GM23338 (cell line): ENCODE measurements at regions not wholly inside any gene's neighbourhood (a gene's known extent, or its start where the extent isn't known, plus 50 kb on each side); places are given as distances from the start of the nearest gene placed in this dataset.

ENCODE experiments used
- ATAC-seq: fragments of 200-7000 bp; cut with Tn5 transposase; 3 replicates; pipeline ENCODE4 v1.9.1; 2020
- DNase-seq: peaks from one replicate; pipeline ENCODE4 v3.0.0-alpha.2; 2015; ENCODE audit warnings: low spot score
- H2AFZ ChIP-seq: fragments of 200-600 bp; sonication (generic); 2 replicates; pipeline ENCODE4 v1.8.0; 2016; ENCODE audit warnings: antibody characterized with exemption, mild to moderate bottlenecking, moderate library complexity
- H3F3A ChIP-seq: fragments of 200-600 bp; sonication (generic); replicated peaks from 2 replicates; pipeline ENCODE4 v1.8.0; 2017; ENCODE audit warnings: antibody characterized with exemption, mixed run types, low read depth
- H3K27ac ChIP-seq: fragments of 200-600 bp; sonication (generic); 2 replicates; pipeline ENCODE4 v1.6.1; 2016; ENCODE audit warnings: low read depth
- H3K27me3 ChIP-seq: fragments of 200-600 bp; sonication (generic); 2 replicates; pipeline ENCODE4 v1.8.0; 2016; ENCODE audit warnings: mild to moderate bottlenecking, mixed run types, moderate library complexity; ENCODE audit not compliant: insufficient read depth
- H3K36me3 ChIP-seq: fragments of 200-600 bp; sonication (generic); 2 replicates; pipeline ENCODE4 v1.8.0; 2016; ENCODE audit warnings: mild to moderate bottlenecking; ENCODE audit not compliant: insufficient read depth
- H3K4me1 ChIP-seq: fragments of 200-600 bp; sonication (generic); 2 replicates; pipeline ENCODE4 v1.8.0; 2016; ENCODE audit warnings: mild to moderate bottlenecking, moderate library complexity; ENCODE audit not compliant: insufficient read depth
- H3K4me2 ChIP-seq: fragments of 200-600 bp; sonication (generic); 2 replicates; pipeline ENCODE4 v1.7.1; 2017; ENCODE audit warnings: mixed run types
- H3K4me3 ChIP-seq: fragments of 200-600 bp; sonication (generic); 2 replicates; pipeline ENCODE4 v1.6.1; 2016; ENCODE audit warnings: mixed run types
- H3K79me2 ChIP-seq: fragments of 200-600 bp; sonication (generic); replicated peaks from 2 replicates; pipeline ENCODE4 v1.8.0; 2017; ENCODE audit warnings: mild to moderate bottlenecking; ENCODE audit not compliant: insufficient read depth
- H3K9me2 ChIP-seq: fragments of 200-600 bp; sonication (generic); 2 replicates; pipeline ENCODE4 v1.8.0; 2017; ENCODE audit not compliant: insufficient read depth
- H4K20me1 ChIP-seq: fragments of 200-600 bp; sonication (generic); replicated peaks from 2 replicates; pipeline ENCODE4 v1.8.0; 2017; ENCODE audit warnings: mild to moderate bottlenecking; ENCODE audit not compliant: insufficient read depth
- H3K27ac Mint-ChIP-seq: 2 replicates; pipeline ENCODE4 v1.8.0; 2020; ENCODE audit warnings: inconsistent platforms, mild to moderate bottlenecking, moderate library complexity, mixed read lengths
- H3K27me3 Mint-ChIP-seq: 3 replicates; pipeline ENCODE4 v1.8.0; 2022; ENCODE audit warnings: low read depth, mild to moderate bottlenecking, moderate library complexity, mixed read lengths, inconsistent platforms; ENCODE audit not compliant: insufficient read depth, poor library complexity
- H3K36me3 Mint-ChIP-seq: 3 replicates; pipeline ENCODE4 v1.8.0; 2021; ENCODE audit warnings: low read depth, mild to moderate bottlenecking, inconsistent platforms, moderate library complexity, mixed read lengths
- H3K4me1 Mint-ChIP-seq: 3 replicates; pipeline ENCODE4 v1.8.0; 2020; ENCODE audit warnings: mild to moderate bottlenecking, inconsistent platforms, mixed read lengths
- H3K4me3 Mint-ChIP-seq: 3 replicates; pipeline ENCODE4 v1.8.0; 2021; ENCODE audit warnings: moderate library complexity, mild to moderate bottlenecking, inconsistent platforms, mixed read lengths
- H3K9me3 Mint-ChIP-seq: 3 replicates; pipeline ENCODE4 v1.8.0; 2020; ENCODE audit warnings: moderate library complexity, mild to moderate bottlenecking, inconsistent platforms, mixed read lengths
- CREB1 ChIP-seq: fragments of 250-450 bp; sonication (Bioruptor Pico); IDR thresholded peaks from 2 replicates; pipeline ENCODE4 v1.5.0; 2020; ENCODE audit warnings: low read depth, mild to moderate bottlenecking, moderate library complexity
- ETS1 ChIP-seq: IDR thresholded peaks from 2 replicates; pipeline ENCODE4 v1.6.1; 2016; ENCODE audit warnings: antibody characterized with exemption
- EZH2 ChIP-seq: fragments of 200-600 bp; sonication (generic); IDR thresholded peaks from one replicate; pipeline ENCODE4 v1.8.0; 2017; ENCODE audit warnings: antibody characterized with exemption, mild to moderate bottlenecking, low read depth; ENCODE audit not compliant: unreplicated experiment
- EZH2phosphoT487 ChIP-seq: fragments of 200-600 bp; sonication (generic); IDR thresholded peaks from one replicate; pipeline ENCODE4 v1.8.1; 2018; ENCODE audit warnings: antibody characterized with exemption; ENCODE audit not compliant: unreplicated experiment
- JUNB ChIP-seq: IDR thresholded peaks from one replicate; pipeline ENCODE4 v1.6.1; 2016; ENCODE audit warnings: antibody characterized with exemption; ENCODE audit not compliant: unreplicated experiment
- NANOG ChIP-seq: IDR thresholded peaks from 2 replicates; pipeline ENCODE4 v1.6.1; 2016; ENCODE audit warnings: antibody characterized with exemption, borderline replicate concordance
- POLR2AphosphoS5 ChIP-seq: IDR thresholded peaks from 2 replicates; pipeline ENCODE4 v1.6.1; 2016; ENCODE audit warnings: antibody characterized with exemption, low read depth
- STAT1 ChIP-seq: IDR thresholded peaks from one replicate; pipeline ENCODE4 v1.6.1; 2016; ENCODE audit warnings: antibody characterized with exemption; ENCODE audit not compliant: unreplicated experiment
- ZNF114 ChIP-seq: fragments of 250-450 bp; sonication (Bioruptor Pico); IDR thresholded peaks from 2 replicates; pipeline ENCODE4 v1.5.0; 2020; ENCODE audit warnings: mild to moderate bottlenecking, moderate library complexity
- ZNF331 ChIP-seq: fragments of 250-450 bp; sonication (Bioruptor Pico); IDR thresholded peaks from 2 replicates; pipeline ENCODE4 v1.5.0; 2020; ENCODE audit warnings: low read depth, mild to moderate bottlenecking, moderate library complexity
- TF ChIP-seq, protein P1 (sequence below): IDR thresholded peaks from one replicate; pipeline ENCODE4 v1.6.1; 2018; ENCODE audit warnings: antibody characterized with exemption; ENCODE audit not compliant: unreplicated experiment
- TF ChIP-seq, protein P2 (sequence below): fragments of 250-450 bp; sonication (Bioruptor Pico); IDR thresholded peaks from 2 replicates; pipeline ENCODE4 v1.5.0; 2020; ENCODE audit warnings: mild to moderate bottlenecking, moderate library complexity
- TF ChIP-seq, protein P3 (sequence below), 2 experiments: fragments of 200-600 bp in 1 of 2; sonication (generic) in 1 of 2; conservative IDR thresholded peaks; 2 replicates each; pipeline versions ENCODE4 v1.5.1 to v1.6.1; 2016 to 2017; ENCODE audit warnings: antibody characterized with exemption in 2 of 2, low read depth in 2 of 2, mild to moderate bottlenecking in 2 of 2, moderate library complexity in 1 of 2

DNA sequence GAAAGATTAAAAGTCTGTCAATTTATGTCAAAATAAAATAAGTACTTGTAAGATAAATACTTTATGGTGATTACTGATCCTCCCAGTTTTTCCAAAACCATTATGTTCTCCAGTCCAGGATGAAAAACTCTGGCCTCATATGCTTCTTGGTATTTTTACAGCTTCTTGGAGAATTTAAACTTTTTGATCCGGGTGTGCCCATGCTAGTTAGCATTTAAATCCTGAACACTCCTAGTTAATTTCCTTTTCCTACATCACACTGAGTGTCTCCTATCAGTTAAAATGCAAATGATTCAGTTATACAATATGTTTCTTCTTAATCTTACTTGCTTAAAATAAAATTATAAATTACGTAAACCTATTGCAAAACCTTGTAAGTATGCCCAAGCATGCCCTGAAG, 499.9 kb upstream of the SLITRK6 start:
- no peak overlapping the region for H3K4me2 ChIP-seq
- H3K36me3 ChIP-seq = no peaks in the 10 kb centered on the region
- Mint-ChIP-seq H3K36me3 (no peaks in the 10 kb centered on the region), H3K4me3 (no peak overlapping the region), H3K27ac (no peak overlapping the region), H3K27me3 (no peaks in the 10 kb centered on the region), H3K9me3 (no peaks in the 10 kb centered on the region), H3K4me1 (no peaks in the 10 kb centered on the region)
- no peaks in the 10 kb centered on the region for H3F3A ChIP-seq
- H4K20me1 ChIP-seq = no peaks in the 10 kb centered on the region
- H3K27me3 ChIP-seq = no peaks in the 10 kb centered on the region
- ATAC-seq = no peak
- no peak for TF ChIP-seq STAT1
- no peak for TF ChIP-seq CREB1 (CRISPR knock-in tag)
- no peak for TF ChIP-seq ZNF331 (CRISPR knock-in tag)
- no peak for TF ChIP-seq JUNB
- no peak for TF ChIP-seq ETS1
- TF ChIP-seq, protein P1, sequence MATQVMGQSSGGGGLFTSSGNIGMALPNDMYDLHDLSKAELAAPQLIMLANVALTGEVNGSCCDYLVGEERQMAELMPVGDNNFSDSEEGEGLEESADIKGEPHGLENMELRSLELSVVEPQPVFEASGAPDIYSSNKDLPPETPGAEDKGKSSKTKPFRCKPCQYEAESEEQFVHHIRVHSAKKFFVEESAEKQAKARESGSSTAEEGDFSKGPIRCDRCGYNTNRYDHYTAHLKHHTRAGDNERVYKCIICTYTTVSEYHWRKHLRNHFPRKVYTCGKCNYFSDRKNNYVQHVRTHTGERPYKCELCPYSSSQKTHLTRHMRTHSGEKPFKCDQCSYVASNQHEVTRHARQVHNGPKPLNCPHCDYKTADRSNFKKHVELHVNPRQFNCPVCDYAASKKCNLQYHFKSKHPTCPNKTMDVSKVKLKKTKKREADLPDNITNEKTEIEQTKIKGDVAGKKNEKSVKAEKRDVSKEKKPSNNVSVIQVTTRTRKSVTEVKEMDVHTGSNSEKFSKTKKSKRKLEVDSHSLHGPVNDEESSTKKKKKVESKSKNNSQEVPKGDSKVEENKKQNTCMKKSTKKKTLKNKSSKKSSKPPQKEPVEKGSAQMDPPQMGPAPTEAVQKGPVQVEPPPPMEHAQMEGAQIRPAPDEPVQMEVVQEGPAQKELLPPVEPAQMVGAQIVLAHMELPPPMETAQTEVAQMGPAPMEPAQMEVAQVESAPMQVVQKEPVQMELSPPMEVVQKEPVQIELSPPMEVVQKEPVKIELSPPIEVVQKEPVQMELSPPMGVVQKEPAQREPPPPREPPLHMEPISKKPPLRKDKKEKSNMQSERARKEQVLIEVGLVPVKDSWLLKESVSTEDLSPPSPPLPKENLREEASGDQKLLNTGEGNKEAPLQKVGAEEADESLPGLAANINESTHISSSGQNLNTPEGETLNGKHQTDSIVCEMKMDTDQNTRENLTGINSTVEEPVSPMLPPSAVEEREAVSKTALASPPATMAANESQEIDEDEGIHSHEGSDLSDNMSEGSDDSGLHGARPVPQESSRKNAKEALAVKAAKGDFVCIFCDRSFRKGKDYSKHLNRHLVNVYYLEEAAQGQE = no peak
- TF ChIP-seq EZH2 = no peak
- TF ChIP-seq, protein P2, sequence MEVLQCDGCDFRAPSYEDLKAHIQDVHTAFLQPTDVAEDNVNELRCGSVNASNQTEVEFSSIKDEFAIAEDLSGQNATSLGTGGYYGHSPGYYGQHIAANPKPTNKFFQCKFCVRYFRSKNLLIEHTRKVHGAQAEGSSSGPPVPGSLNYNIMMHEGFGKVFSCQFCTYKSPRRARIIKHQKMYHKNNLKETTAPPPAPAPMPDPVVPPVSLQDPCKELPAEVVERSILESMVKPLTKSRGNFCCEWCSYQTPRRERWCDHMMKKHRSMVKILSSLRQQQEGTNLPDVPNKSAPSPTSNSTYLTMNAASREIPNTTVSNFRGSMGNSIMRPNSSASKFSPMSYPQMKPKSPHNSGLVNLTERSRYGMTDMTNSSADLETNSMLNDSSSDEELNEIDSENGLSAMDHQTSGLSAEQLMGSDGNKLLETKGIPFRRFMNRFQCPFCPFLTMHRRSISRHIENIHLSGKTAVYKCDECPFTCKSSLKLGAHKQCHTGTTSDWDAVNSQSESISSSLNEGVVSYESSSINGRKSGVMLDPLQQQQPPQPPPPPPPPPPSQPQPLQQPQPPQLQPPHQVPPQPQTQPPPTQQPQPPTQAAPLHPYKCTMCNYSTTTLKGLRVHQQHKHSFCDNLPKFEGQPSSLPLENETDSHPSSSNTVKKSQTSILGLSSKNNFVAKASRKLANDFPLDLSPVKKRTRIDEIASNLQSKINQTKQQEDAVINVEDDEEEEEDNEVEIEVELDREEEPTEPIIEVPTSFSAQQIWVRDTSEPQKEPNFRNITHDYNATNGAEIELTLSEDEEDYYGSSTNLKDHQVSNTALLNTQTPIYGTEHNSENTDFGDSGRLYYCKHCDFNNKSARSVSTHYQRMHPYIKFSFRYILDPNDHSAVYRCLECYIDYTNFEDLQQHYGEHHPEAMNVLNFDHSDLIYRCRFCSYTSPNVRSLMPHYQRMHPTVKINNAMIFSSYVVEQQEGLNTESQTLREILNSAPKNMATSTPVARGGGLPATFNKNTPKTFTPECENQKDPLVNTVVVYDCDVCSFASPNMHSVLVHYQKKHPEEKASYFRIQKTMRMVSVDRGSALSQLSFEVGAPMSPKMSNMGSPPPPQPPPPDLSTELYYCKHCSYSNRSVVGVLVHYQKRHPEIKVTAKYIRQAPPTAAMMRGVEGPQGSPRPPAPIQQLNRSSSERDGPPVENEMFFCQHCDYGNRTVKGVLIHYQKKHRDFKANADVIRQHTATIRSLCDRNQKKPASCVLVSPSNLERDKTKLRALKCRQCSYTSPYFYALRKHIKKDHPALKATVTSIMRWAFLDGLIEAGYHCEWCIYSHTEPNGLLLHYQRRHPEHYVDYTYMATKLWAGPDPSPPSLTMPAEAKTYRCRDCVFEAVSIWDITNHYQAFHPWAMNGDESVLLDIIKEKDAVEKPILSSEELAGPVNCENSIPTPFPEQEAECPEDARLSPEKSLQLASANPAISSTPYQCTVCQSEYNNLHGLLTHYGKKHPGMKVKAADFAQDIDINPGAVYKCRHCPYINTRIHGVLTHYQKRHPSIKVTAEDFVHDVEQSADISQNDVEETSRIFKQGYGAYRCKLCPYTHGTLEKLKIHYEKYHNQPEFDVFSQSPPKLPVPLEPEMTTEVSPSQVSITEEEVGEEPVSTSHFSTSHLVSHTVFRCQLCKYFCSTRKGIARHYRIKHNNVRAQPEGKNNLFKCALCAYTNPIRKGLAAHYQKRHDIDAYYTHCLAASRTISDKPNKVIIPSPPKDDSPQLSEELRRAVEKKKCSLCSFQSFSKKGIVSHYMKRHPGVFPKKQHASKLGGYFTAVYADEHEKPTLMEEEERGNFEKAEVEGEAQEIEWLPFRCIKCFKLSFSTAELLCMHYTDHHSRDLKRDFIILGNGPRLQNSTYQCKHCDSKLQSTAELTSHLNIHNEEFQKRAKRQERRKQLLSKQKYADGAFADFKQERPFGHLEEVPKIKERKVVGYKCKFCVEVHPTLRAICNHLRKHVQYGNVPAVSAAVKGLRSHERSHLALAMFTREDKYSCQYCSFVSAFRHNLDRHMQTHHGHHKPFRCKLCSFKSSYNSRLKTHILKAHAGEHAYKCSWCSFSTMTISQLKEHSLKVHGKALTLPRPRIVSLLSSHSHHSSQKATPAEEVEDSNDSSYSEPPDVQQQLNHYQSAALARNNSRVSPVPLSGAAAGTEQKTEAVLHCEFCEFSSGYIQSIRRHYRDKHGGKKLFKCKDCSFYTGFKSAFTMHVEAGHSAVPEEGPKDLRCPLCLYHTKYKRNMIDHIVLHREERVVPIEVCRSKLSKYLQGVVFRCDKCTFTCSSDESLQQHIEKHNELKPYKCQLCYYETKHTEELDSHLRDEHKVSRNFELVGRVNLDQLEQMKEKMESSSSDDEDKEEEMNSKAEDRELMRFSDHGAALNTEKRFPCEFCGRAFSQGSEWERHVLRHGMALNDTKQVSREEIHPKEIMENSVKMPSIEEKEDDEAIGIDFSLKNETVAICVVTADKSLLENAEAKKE (CRISPR knock-in tag) = no peak
- TF ChIP-seq, protein P3, sequence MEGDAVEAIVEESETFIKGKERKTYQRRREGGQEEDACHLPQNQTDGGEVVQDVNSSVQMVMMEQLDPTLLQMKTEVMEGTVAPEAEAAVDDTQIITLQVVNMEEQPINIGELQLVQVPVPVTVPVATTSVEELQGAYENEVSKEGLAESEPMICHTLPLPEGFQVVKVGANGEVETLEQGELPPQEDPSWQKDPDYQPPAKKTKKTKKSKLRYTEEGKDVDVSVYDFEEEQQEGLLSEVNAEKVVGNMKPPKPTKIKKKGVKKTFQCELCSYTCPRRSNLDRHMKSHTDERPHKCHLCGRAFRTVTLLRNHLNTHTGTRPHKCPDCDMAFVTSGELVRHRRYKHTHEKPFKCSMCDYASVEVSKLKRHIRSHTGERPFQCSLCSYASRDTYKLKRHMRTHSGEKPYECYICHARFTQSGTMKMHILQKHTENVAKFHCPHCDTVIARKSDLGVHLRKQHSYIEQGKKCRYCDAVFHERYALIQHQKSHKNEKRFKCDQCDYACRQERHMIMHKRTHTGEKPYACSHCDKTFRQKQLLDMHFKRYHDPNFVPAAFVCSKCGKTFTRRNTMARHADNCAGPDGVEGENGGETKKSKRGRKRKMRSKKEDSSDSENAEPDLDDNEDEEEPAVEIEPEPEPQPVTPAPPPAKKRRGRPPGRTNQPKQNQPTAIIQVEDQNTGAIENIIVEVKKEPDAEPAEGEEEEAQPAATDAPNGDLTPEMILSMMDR (conservative IDR thresholded peaks at IDR 0.05; ENCODE audit: low read depth in 2 of 2) = no peak
- no peak for TF ChIP-seq NANOG
- no peak for TF ChIP-seq EZH2phosphoT487
- TF ChIP-seq ZNF114 (CRISPR knock-in tag) = no peak
- no peak for TF ChIP-seq POLR2AphosphoS5
- no peaks in the 10 kb centered on the region for H3K79me2 ChIP-seq
- no peak overlapping the region for H3K27ac ChIP-seq
- no peak overlapping the region for H3K4me3 ChIP-seq
- H2AFZ ChIP-seq = no peak overlapping the region
- H3K9me2 ChIP-seq = no peaks in the 10 kb centered on the region
- DNase-seq = no peak
- H3K4me1 ChIP-seq = no peaks in the 10 kb centered on the region
